ENCODE measurements at regions not wholly inside any gene's neighbourhood (a gene's known extent, or its start where the extent isn't known, plus 50 kb on each side); places are given as distances from the start of the nearest gene placed in this dataset.

GRCh38 chr2:181308766-181309515, 148.2 kb upstream of the ITGA4 start:
- no peak for DNase-seq
- no peaks in the 10 kb centered on the region for H3K27me3 ChIP-seq
- H3K36me3 ChIP-seq, result no peaks in the 10 kb centered on the region
- TF ChIP-seq POLR2A (IDR thresholded peaks at IDR 0.05) (no peak), CTCF (IDR thresholded peaks at IDR 0.05) (no peak), EP300 (IDR thresholded peaks at IDR 0.05; ENCODE audit: low read depth) (no peak), POLR2AphosphoS5 (IDR thresholded peaks at IDR 0.05) (no peak)
- no peaks in the 10 kb centered on the region for H3K9me3 ChIP-seq
- peaks cover 0 to 13% (median 2%) of the 10 kb centered on the region in 4 donors for H3K4me1 ChIP-seq
- H3K27ac ChIP-seq, result peak overlapping the region; percentile 49 to 63 (median 58)
- no peak overlapping the region for H3K4me3 ChIP-seq
- 66 to 75% methylated on average over 5 of the region's 5 CpGs for WGBS, 2 donors (ENCODE audit: low coverage in 1 of 2)
- in situ Hi-C loops (cut with MboI; ENCODE audit: low pct_ligation_motif_present in 1 of 4, low pct_unique_long_range_greater_than_20kb in 1 of 4, low sequenced_read_pairs in 3 of 4), result loop anchor here in 1 of 4 donors (10.0 kb wide), 1 partner anchor 156 kb away; no protein-coding TSS in a partner anchor
- intact Hi-C loops (cut with DNase I; ENCODE audit: low total_unique reads), result no loop called here

- intact Hi-C loops (cut with DNase I; ENCODE audit: low total_unique reads), result no loop called here
- in situ Hi-C loops (cut with MboI; ENCODE audit: low pct_ligation_motif_present in 1 of 4, low pct_unique_long_range_greater_than_20kb in 1 of 4, low sequenced_read_pairs in 3 of 4), result loop anchor here in 1 of 4 donors (10.0 kb wide), 1 partner anchor 155 kb away; no protein-coding TSS in a partner anchor
- WGBS, 2 donors (ENCODE audit: low coverage in 1 of 2), result 54 to 62% methylated on average over 4 of the region's 4 CpGs
- no peak for DNase-seq
- peak overlapping the region; percentile 49 to 63 (median 58) for H3K27ac ChIP-seq
- H3K27me3 ChIP-seq, result no peaks in the 10 kb centered on the region
- no peak for TF ChIP-seq EP300 (IDR thresholded peaks at IDR 0.05; ENCODE audit: low read depth)
- no peak for TF ChIP-seq CTCF (IDR thresholded peaks at IDR 0.05)
- no peak for TF ChIP-seq POLR2A (IDR thresholded peaks at IDR 0.05)
- TF ChIP-seq POLR2AphosphoS5 (IDR thresholded peaks at IDR 0.05), result no peak
- H3K4me3 ChIP-seq, result no peak overlapping the region
- no peaks in the 10 kb centered on the region for H3K36me3 ChIP-seq
- H3K4me1 ChIP-seq, result peaks cover 0 to 13% (median 2%) of the 10 kb centered on the region in 4 donors
- no peaks in the 10 kb centered on the region for H3K9me3 ChIP-seq
Observed at GRCh38 chr2:181309586-181309985, 147.6 kb upstream of the ITGA4 start.

- intact Hi-C loops (cut with DNase I; ENCODE audit: low total_unique reads), result no loop called here
- DNase-seq, result no peak
- in situ Hi-C loops (cut with MboI; ENCODE audit: low pct_ligation_motif_present in 1 of 4, low pct_unique_long_range_greater_than_20kb in 1 of 4, low sequenced_read_pairs in 3 of 4), result no loop called here
- H3K36me3 ChIP-seq, result no peaks in the 10 kb centered on the region
- H3K9me3 ChIP-seq, result no peaks in the 10 kb centered on the region
- no peak for TF ChIP-seq POLR2A (IDR thresholded peaks at IDR 0.05)
- TF ChIP-seq EP300 (IDR thresholded peaks at IDR 0.05; ENCODE audit: low read depth), result no peak
- TF ChIP-seq CTCF (IDR thresholded peaks at IDR 0.05), result no peak
- TF ChIP-seq POLR2AphosphoS5 (IDR thresholded peaks at IDR 0.05), result no peak
- peak overlapping the region in 2 of 4 donors; percentile 36 to 68 for H3K27ac ChIP-seq
- no peaks in the 10 kb centered on the region for H3K27me3 ChIP-seq
- H3K4me3 ChIP-seq, result no peak overlapping the region
- H3K4me1 ChIP-seq, result peaks cover 0 to 12% (median under 1%) of the 10 kb centered on the region in 4 donors
- WGBS, 2 donors (ENCODE audit: low coverage in 1 of 2), result 100% methylated on average over 1 of the region's 1 CpG; no CpG with 5 or more reads in 1 of the 2 donors
Observed at GRCh38 chr2:181310967-181311366, 146.2 kb upstream of the ITGA4 start.

GRCh38 chr2:181311837-181312236, 145.3 kb upstream of the ITGA4 start:
- intact Hi-C loops (cut with DNase I; ENCODE audit: low total_unique reads), result no loop called here
- in situ Hi-C loops (cut with MboI; ENCODE audit: low pct_ligation_motif_present in 1 of 4, low pct_unique_long_range_greater_than_20kb in 1 of 4, low sequenced_read_pairs in 3 of 4), result no loop called here
- Histone ChIP-seq H3K4me1 (peaks cover 0 to 6% (median 0%) of the 10 kb centered on the region in 4 donors), H3K4me3 (no peak overlapping the region), H3K9me3 (no peaks in the 10 kb centered on the region), H3K36me3 (no peaks in the 10 kb centered on the region), H3K27me3 (no peaks in the 10 kb centered on the region), H3K27ac (peak overlapping the region; percentile 36 to 68 (median 62))
- TF ChIP-seq CTCF (IDR thresholded peaks at IDR 0.05), result no peak
- no peak for TF ChIP-seq POLR2AphosphoS5 (IDR thresholded peaks at IDR 0.05)
- no peak for TF ChIP-seq POLR2A (IDR thresholded peaks at IDR 0.05)
- TF ChIP-seq EP300 (IDR thresholded peaks at IDR 0.05; ENCODE audit: low read depth), result no peak
- 71 to 78% methylated on average over 4 of the region's 4 CpGs for WGBS, 2 donors (ENCODE audit: low coverage in 1 of 2)
- DNase-seq, result peak; percentile 32
